HCT116 (cell line): ENCODE measurements at regions not wholly inside any gene's neighbourhood (a gene's known extent, or its start where the extent isn't known, plus 50 kb on each side); places are given as distances from the start of the nearest gene placed in this dataset.

Experiments used
- ATAC-seq: fragments of 200-7000 bp; cut with Tn5 transposase; 2 replicates; pipeline ENCODE4 v1.9.1; 2020; ENCODE audit warnings: mild to moderate bottlenecking, moderate library complexity
- BruUV-seq: library from RNA; stranded (reverse); fragments of 400-500 nt; replicated peaks from 2 replicates; lab custom pipeline; 2021; lab: Mats Ljungman, UMichigan
- CTCF ChIA-PET: fragments of 300-600 bp; sonication (Branson Sonifier 250); formaldehyde crosslinking; loops from one replicate; lab custom pipeline; 2021; ENCODE audit warnings: antibody characterized with exemption; lab: Charles Lee
- POLR2A ChIA-PET: fragments of 300-600, 350-600 bp; sonication (Branson Sonifier 250); formaldehyde crosslinking; loops from one replicate; lab custom pipeline; 2021; ENCODE audit warnings: antibody characterized with exemption; lab: Charles Lee
- RAD21 ChIA-PET, 2 experiments: fragments of 300-600 bp; sonication (Branson Sonifier 250); formaldehyde crosslinking; loops; one replicate each; lab custom pipeline; 2023; ENCODE audit warnings: low total read pairs in 2 of 2; ENCODE audit not compliant: uncharacterized antibody in 2 of 2, unreplicated experiment in 2 of 2, low non-redundant PET in 1 of 2; lab: Charles Lee
- DNase-seq: peaks from one replicate; pipeline ENCODE4 v3.0.0-alpha.2; 2010; ENCODE audit warnings: low read depth, low spot score
- H2AFZ ChIP-seq: fragments of 200-600 bp; shearing (Covaris generic), sonication (generic); 2 replicates; pipeline ENCODE4 v1.6.1; 2017; ENCODE audit warnings: low read depth, mixed run types, mixed read lengths, antibody characterized with exemption, low read length; ENCODE audit not compliant: poor library complexity, severe bottlenecking
- H3K27ac ChIP-seq: 2 replicates; pipeline ENCODE4 v1.5.1; 2012; ENCODE audit warnings: low read depth, low read length
- H3K27me3 ChIP-seq: fragments of 200-600 bp; sonication (generic); 2 replicates; pipeline ENCODE4 v1.6.1; 2016; ENCODE audit warnings: mixed run types, low read length, mixed read lengths; ENCODE audit not compliant: insufficient read depth
- H3K36me3 ChIP-seq, 2 experiments: fragments of 200-500 bp in 1 of 2; fragments of 200-600 bp in 1 of 2; sonication (Bioruptor generic) in 1 of 2; sonication (generic) in 1 of 2; 2 replicates each; pipeline versions ENCODE4 v1.5.1 to v1.6.1; 2014 to 2016; ENCODE audit warnings: low read length in 2 of 2, inconsistent platforms in 1 of 2, mixed read lengths in 1 of 2, mixed run types in 1 of 2; ENCODE audit not compliant: insufficient read depth in 2 of 2, control insufficient read depth in 1 of 2
- H3K4me1 ChIP-seq, 2 experiments: fragments of 200-600 bp in 1 of 2; sonication (generic) in 1 of 2; 2 replicates each; pipeline versions ENCODE4 v1.5.1 to v1.6.1; 2012 to 2017; ENCODE audit warnings: low read length in 2 of 2, inconsistent platforms in 1 of 2, mild to moderate bottlenecking in 1 of 2, mixed read lengths in 1 of 2, mixed run types in 1 of 2, moderate library complexity in 1 of 2; ENCODE audit not compliant: insufficient read depth in 2 of 2, control insufficient read depth in 1 of 2
- H3K4me2 ChIP-seq: fragments of 200-600 bp; sonication (generic); 2 replicates; pipeline ENCODE4 v1.6.1; 2017; ENCODE audit warnings: mixed run types, low read length, mixed read lengths
- H3K4me3 ChIP-seq, 2 experiments: fragments of 200-600 bp in 1 of 2; sonication (generic) in 1 of 2; replicated peaks in 1 of 2; 2 replicates each; pipeline ENCODE4 v1.5.1; 2011 to 2016; ENCODE audit warnings: low read length in 2 of 2, control low read depth in 1 of 2, low read depth in 1 of 2, mild to moderate bottlenecking in 1 of 2, mixed read lengths in 1 of 2, mixed run types in 1 of 2
- H3K79me2 ChIP-seq: fragments of 200-600 bp; sonication (generic); 2 replicates; pipeline ENCODE4 v1.6.1; 2017; ENCODE audit warnings: mild to moderate bottlenecking, mixed run types, low read length, moderate library complexity, mixed read lengths; ENCODE audit not compliant: insufficient read depth
- H3K9ac ChIP-seq: fragments of 200-600 bp; sonication (generic); 2 replicates; pipeline ENCODE4 v1.6.1; 2016; ENCODE audit warnings: low read length, mixed read lengths
- H3K9me2 ChIP-seq: fragments of 200-600 bp; sonication (generic), shearing (Covaris generic); 2 replicates; pipeline ENCODE4 v1.6.1; 2017; ENCODE audit warnings: mixed run types, mild to moderate bottlenecking, moderate library complexity; ENCODE audit not compliant: insufficient read depth
- H3K9me3 ChIP-seq, 2 experiments: fragments of 200-500 bp in 1 of 2; fragments of 200-600 bp in 1 of 2; sonication (Bioruptor generic) in 1 of 2; sonication (generic) in 1 of 2; 2 replicates each; pipeline ENCODE4 v1.6.1; 2014 to 2017; ENCODE audit warnings: low read length in 2 of 2, mixed read lengths in 2 of 2, inconsistent platforms in 1 of 2, low read depth in 1 of 2, mild to moderate bottlenecking in 1 of 2, mixed run types in 1 of 2, moderate library complexity in 1 of 2; ENCODE audit not compliant: control insufficient read depth in 1 of 2, insufficient read depth in 1 of 2
- H4K20me1 ChIP-seq: fragments of 200-600 bp; sonication (generic), shearing (Covaris generic); 2 replicates; pipeline ENCODE4 v1.6.1; 2017; ENCODE audit warnings: mixed run types, mild to moderate bottlenecking, moderate library complexity; ENCODE audit not compliant: insufficient read depth
- EGR1 ChIP-seq: IDR thresholded peaks from 2 replicates; pipeline ENCODE4 v1.6.1; 2012; ENCODE audit warnings: low read depth
- ELF1 ChIP-seq: IDR thresholded peaks from 2 replicates; pipeline ENCODE4 v1.6.1; 2012; ENCODE audit warnings: low read depth, borderline replicate concordance
- JUND ChIP-seq: IDR thresholded peaks from 2 replicates; pipeline ENCODE4 v1.6.1; 2012
- POLR2A ChIP-seq: IDR thresholded peaks from 2 replicates; pipeline ENCODE4 v1.7.0; 2011; ENCODE audit warnings: borderline replicate concordance; ENCODE audit not compliant: insufficient read depth, insufficient read length; ENCODE audit errors: extremely low read depth
- POLR2AphosphoS5 ChIP-seq: IDR thresholded peaks from 2 replicates; pipeline ENCODE4 v1.6.1; 2011; ENCODE audit warnings: mild to moderate bottlenecking, low read depth, low read length, moderate library complexity
- RAD21 ChIP-seq: IDR thresholded peaks from 2 replicates; pipeline ENCODE4 v1.6.1; 2012; ENCODE audit warnings: low read depth, mild to moderate bottlenecking
- SIN3A ChIP-seq: IDR thresholded peaks from 2 replicates; pipeline ENCODE4 v1.6.1; 2012; ENCODE audit warnings: low read depth
- TCF7L2 ChIP-seq: IDR thresholded peaks from 2 replicates; pipeline ENCODE4 v1.7.0; 2011; ENCODE audit warnings: borderline replicate concordance, inconsistent platforms; ENCODE audit not compliant: insufficient read depth, insufficient read length; ENCODE audit errors: extremely low read depth
- ZFX ChIP-seq: fragments of 450-650 bp; IDR thresholded peaks from 2 replicates; pipeline ENCODE4 v1.6.1; 2017
- intact Hi-C: fragments of 100-400 bp; cut with micrococcal nuclease; formaldehyde crosslinking; loops from 2 replicates; pipeline ENCODE4 v1.10.0; 2022

DNA sequence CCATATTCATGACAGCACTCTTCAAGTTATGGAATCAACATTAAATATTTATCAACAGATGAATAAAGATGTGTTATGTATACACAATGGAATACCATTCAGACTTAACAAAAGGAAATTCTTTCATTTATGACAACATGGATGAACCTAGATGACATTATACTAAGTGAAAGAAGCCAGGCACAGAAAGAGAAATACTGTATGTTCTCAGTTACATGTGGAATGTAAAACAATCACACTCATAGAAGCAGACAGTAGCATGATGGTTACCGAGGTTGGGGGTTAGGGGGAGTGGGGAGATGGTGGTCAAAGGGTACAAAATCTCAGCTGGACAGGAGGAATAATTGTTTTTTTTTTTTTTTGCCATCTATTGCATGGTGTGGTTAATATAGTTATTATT, 431.9 kb downstream of the DMAC1 start:
- TF ChIP-seq ELF1 (no peak), POLR2A (no peak), SIN3A (no peak), RAD21 (no peak), ZFX (no peak), TCF7L2 (no peak), POLR2AphosphoS5 (no peak)
- CTCF ChIA-PET = no interaction called here
- H3K4me3 ChIP-seq = no peak overlapping the region
- no peak overlapping the region for H3K9ac ChIP-seq
- no peak overlapping the region for H2AFZ ChIP-seq
- intact Hi-C loops = no loop called here
- no peak overlapping the region for H3K4me2 ChIP-seq
- BruUV-seq = no TSS peak
- no peaks in the 10 kb centered on the region for H3K79me2 ChIP-seq
- POLR2A ChIA-PET = no interaction called here
- no peaks in the 10 kb centered on the region for H3K9me2 ChIP-seq
- no peaks in the 10 kb centered on the region for H4K20me1 ChIP-seq
- no peak overlapping the region for H3K27ac ChIP-seq
- H3K9me3 ChIP-seq = no peaks in the 10 kb centered on the region
- RAD21 ChIA-PET = no interaction called here
- DNase-seq (no peak), ATAC-seq (no peak)
- no peaks in the 10 kb centered on the region for H3K36me3 ChIP-seq
- H3K27me3 ChIP-seq = peaks cover 14% of the 10 kb centered on the region; the same call in 1 of the 2 replicates
- no peaks in the 10 kb centered on the region for H3K4me1 ChIP-seq

DNA sequence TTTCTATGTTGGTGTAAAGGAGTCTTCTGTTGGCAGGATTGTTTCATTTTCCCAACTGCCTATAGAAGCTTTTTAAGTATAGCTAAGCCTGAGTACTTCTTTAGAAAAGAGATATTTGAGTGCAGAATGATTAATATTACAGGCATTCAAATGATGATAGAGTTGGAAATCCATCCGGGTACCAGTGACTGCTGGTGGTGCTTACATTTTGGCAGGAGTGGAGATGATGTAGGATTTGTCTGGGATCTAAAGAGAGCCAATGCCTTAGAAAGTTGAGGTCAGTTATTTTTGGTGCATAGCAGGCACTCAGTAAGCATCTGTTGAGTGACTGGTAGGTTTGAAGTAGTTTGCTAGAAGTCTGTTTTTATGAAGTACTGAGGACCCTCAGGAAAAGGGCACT, 433.5 kb downstream of the DMAC1 start:
- Histone ChIP-seq H3K36me3 (no peaks in the 10 kb centered on the region), H3K4me2 (no peak overlapping the region), H2AFZ (no peak overlapping the region), H3K4me1 (no peaks in the 10 kb centered on the region), H3K27me3 (peaks cover 14% of the 10 kb centered on the region; the same call in 1 of the 2 replicates), H4K20me1 (no peaks in the 10 kb centered on the region), H3K4me3 (no peak overlapping the region), H3K27ac (no peak overlapping the region), H3K9me3 (no peaks in the 10 kb centered on the region), H3K9ac (no peak overlapping the region), H3K9me2 (no peaks in the 10 kb centered on the region), H3K79me2 (no peaks in the 10 kb centered on the region)
- RAD21 ChIA-PET = no interaction called here
- BruUV-seq = no TSS peak
- POLR2A ChIA-PET = no interaction called here
- no peak for TF ChIP-seq RAD21
- TF ChIP-seq ZFX = no peak
- no peak for TF ChIP-seq EGR1
- TF ChIP-seq JUND = no peak
- no peak for TF ChIP-seq ELF1
- CTCF ChIA-PET = no interaction called here
- ATAC-seq (no peak), DNase-seq (no peak)
- intact Hi-C loops = no loop called here
